Fibroblast of lung (primary cell): ENCODE measurements at regions not wholly inside any gene's neighbourhood (a gene's known extent, or its start where the extent isn't known, plus 50 kb on each side); places are given as distances from the start of the nearest gene placed in this dataset.

ENCODE experiments used
- DNase-seq, 2 donors: peaks; one replicate each; pipeline versions ENCODE4 v3.0.0 to v3.0.0-alpha.2; 2010; ENCODE audit warnings: low read depth in 2 of 2
- H2AFZ ChIP-seq: 2 replicates; pipeline ENCODE4 v1.5.1; 2012; ENCODE audit warnings: low read length, control low read depth, inconsistent platforms
- H3K27ac ChIP-seq: 2 replicates; pipeline ENCODE4 v1.5.1; 2011; ENCODE audit warnings: low read length, control low read depth; ENCODE audit not compliant: insufficient read depth
- H3K27me3 ChIP-seq: 2 replicates; pipeline ENCODE4 v1.5.1; 2011; ENCODE audit warnings: mild to moderate bottlenecking, low read length; ENCODE audit not compliant: control insufficient read depth, insufficient read depth
- H3K36me3 ChIP-seq: 2 replicates; pipeline ENCODE4 v1.5.1; 2011; ENCODE audit warnings: low read length; ENCODE audit not compliant: control insufficient read depth, insufficient read depth
- H3K4me1 ChIP-seq: 2 replicates; pipeline ENCODE4 v1.5.1; 2011; ENCODE audit warnings: low read length; ENCODE audit not compliant: control insufficient read depth, insufficient read depth; ENCODE audit errors: extremely low read depth
- H3K4me2 ChIP-seq: 2 replicates; pipeline ENCODE4 v1.5.1; 2011; ENCODE audit warnings: low read length, control low read depth; ENCODE audit not compliant: insufficient read depth; ENCODE audit errors: extremely low read depth
- H3K4me3 ChIP-seq, 4 experiments: fragments of 200-600 bp in 1 of 4; sonication (generic) in 1 of 4; replicated peaks in 1 of 4; 2 replicates each; pipeline ENCODE4 v1.5.1; 2011 to 2016; ENCODE audit warnings: low read length in 4 of 4, low read depth in 3 of 4, mild to moderate bottlenecking in 3 of 4, control low read depth in 2 of 4, inconsistent platforms in 1 of 4, mixed read lengths in 1 of 4; ENCODE audit not compliant: insufficient read depth in 1 of 4; ENCODE audit errors: control extremely low read depth in 1 of 4
- H3K79me2 ChIP-seq: 2 replicates; pipeline ENCODE4 v1.5.1; 2012; ENCODE audit warnings: mild to moderate bottlenecking, low read length, inconsistent platforms; ENCODE audit not compliant: control insufficient read depth, insufficient read depth
- H3K9ac ChIP-seq: 2 replicates; pipeline ENCODE4 v1.5.1; 2011; ENCODE audit warnings: mild to moderate bottlenecking, low read length, control low read depth; ENCODE audit not compliant: insufficient read depth
- H3K9me3 ChIP-seq: 2 replicates; pipeline ENCODE4 v1.5.1; 2012; ENCODE audit warnings: low read depth, low read length; ENCODE audit not compliant: control insufficient read depth, insufficient read depth
- H4K20me1 ChIP-seq: 2 replicates; pipeline ENCODE4 v1.5.1; 2011; ENCODE audit warnings: low read length; ENCODE audit not compliant: control insufficient read depth, insufficient read depth; ENCODE audit errors: extremely low read depth
- EZH2 ChIP-seq: IDR thresholded peaks from 2 replicates; pipeline ENCODE4 v1.5.1; 2012; ENCODE audit warnings: low read length, control low read depth, mild to moderate bottlenecking; ENCODE audit errors: missing control alignments
- TF ChIP-seq, protein P1 (sequence below), 2 donors: IDR thresholded peaks in 1 of 2; conservative IDR thresholded peaks in 1 of 2; 1 replicate in 1 of 2; 2 replicates in 1 of 2; pipeline ENCODE4 v1.5.1; 2011 to 2012; ENCODE audit warnings: low read length in 2 of 2, control low read depth in 1 of 2, inconsistent platforms in 1 of 2, low read depth in 1 of 2, mild to moderate bottlenecking in 1 of 2

DNA sequence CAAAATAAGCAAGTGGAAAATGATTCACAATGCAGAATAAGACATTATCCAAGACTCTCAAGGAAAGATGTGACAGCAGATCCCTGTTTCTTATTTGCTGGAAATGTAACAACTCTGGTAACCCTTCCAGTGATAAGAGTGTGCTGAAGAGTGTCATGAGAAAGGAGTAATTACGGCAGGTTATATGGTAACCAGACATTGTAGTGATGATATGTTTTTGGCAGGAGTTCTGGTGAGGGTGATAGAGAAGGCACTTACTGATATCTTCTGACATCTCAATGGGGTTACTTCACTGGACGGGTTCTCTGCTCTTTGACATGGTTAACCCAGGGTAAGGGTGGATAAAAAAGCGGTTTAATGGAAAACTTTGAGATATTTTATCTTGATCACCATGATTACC is 1270.9 kb downstream of the CDH11 start:
- H3K36me3 ChIP-seq = no peaks in the 10 kb centered on the region
- TF ChIP-seq, protein P1, sequence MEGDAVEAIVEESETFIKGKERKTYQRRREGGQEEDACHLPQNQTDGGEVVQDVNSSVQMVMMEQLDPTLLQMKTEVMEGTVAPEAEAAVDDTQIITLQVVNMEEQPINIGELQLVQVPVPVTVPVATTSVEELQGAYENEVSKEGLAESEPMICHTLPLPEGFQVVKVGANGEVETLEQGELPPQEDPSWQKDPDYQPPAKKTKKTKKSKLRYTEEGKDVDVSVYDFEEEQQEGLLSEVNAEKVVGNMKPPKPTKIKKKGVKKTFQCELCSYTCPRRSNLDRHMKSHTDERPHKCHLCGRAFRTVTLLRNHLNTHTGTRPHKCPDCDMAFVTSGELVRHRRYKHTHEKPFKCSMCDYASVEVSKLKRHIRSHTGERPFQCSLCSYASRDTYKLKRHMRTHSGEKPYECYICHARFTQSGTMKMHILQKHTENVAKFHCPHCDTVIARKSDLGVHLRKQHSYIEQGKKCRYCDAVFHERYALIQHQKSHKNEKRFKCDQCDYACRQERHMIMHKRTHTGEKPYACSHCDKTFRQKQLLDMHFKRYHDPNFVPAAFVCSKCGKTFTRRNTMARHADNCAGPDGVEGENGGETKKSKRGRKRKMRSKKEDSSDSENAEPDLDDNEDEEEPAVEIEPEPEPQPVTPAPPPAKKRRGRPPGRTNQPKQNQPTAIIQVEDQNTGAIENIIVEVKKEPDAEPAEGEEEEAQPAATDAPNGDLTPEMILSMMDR (conservative IDR thresholded peaks at IDR 0.05 in 1 of 2, IDR thresholded peaks at IDR 0.05 in 1 of 2; ENCODE audit: low read depth in 1 of 2, low read length in 2 of 2) = no peak
- TF ChIP-seq EZH2 = no peak
- no peaks in the 10 kb centered on the region for H3K9me3 ChIP-seq
- no peak overlapping the region for H3K9ac ChIP-seq
- no peaks in the 10 kb centered on the region for H4K20me1 ChIP-seq
- no peaks in the 10 kb centered on the region for H3K4me1 ChIP-seq
- no peaks in the 10 kb centered on the region for H3K27me3 ChIP-seq
- H3K79me2 ChIP-seq = no peaks in the 10 kb centered on the region
- no peak overlapping the region for H3K27ac ChIP-seq
- no peak overlapping the region for H2AFZ ChIP-seq
- no peak overlapping the region for H3K4me2 ChIP-seq
- no peak for DNase-seq
- H3K4me3 ChIP-seq = no peak overlapping the region

GRCh38 chr16:63841271-63841670 is 1280.6 kb downstream of the CDH11 start:
- Histone ChIP-seq H3K36me3 (no peaks in the 10 kb centered on the region), H3K4me3 (no peak overlapping the region), H3K4me1 (no peaks in the 10 kb centered on the region), H3K79me2 (no peaks in the 10 kb centered on the region), H3K27ac (no peak overlapping the region), H2AFZ (no peak overlapping the region), H4K20me1 (no peaks in the 10 kb centered on the region), H3K9ac (no peak overlapping the region), H3K4me2 (no peak overlapping the region), H3K27me3 (no peaks in the 10 kb centered on the region), H3K9me3 (no peaks in the 10 kb centered on the region)
- DNase-seq = no peak
- no peak for TF ChIP-seq EZH2
- TF ChIP-seq, protein P1 (conservative IDR thresholded peaks at IDR 0.05 in 1 of 2, IDR thresholded peaks at IDR 0.05 in 1 of 2; ENCODE audit: low read depth in 1 of 2, low read length in 2 of 2) = no peak

DNA sequence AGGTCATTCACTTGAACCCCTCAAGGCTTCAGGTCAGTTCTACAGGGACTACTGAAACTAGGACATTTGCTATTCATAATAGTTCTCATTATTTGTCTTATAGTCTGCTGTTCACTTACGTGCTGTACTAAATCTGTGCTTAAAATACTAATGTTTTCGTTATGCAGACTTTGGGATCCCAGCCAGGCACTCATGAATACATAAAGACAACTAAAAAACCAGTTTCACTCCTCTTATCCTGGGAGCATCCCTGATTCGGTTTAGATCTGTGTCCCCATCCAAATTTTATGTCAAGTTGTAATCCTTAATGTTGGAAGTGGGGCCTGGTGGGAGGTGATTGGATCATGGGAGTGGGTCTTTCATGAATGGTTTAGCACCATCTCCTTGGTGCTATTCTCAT is 1291.8 kb downstream of the CDH11 start:
- Histone ChIP-seq H4K20me1 (no peaks in the 10 kb centered on the region), H2AFZ (no peak overlapping the region), H3K9ac (no peak overlapping the region), H3K36me3 (no peaks in the 10 kb centered on the region), H3K27ac (no peak overlapping the region), H3K4me1 (no peaks in the 10 kb centered on the region), H3K79me2 (no peaks in the 10 kb centered on the region), H3K4me3 (no peak overlapping the region), H3K9me3 (no peaks in the 10 kb centered on the region), H3K27me3 (no peaks in the 10 kb centered on the region), H3K4me2 (no peak overlapping the region)
- DNase-seq = no peak
- no peak for TF ChIP-seq EZH2
- TF ChIP-seq, protein P1 (conservative IDR thresholded peaks at IDR 0.05 in 1 of 2, IDR thresholded peaks at IDR 0.05 in 1 of 2; ENCODE audit: low read depth in 1 of 2, low read length in 2 of 2) = no peak
